K562 (cell line): ENCODE measurements at regions not wholly inside any gene's neighbourhood (a gene's known extent, or its start where the extent isn't known, plus 50 kb on each side); places are given as distances from the start of the nearest gene placed in this dataset.

Source experiments
- ATAC-seq: fragments of 200-7000 bp; cut with Tn5 transposase; 3 replicates; pipeline ENCODE4 v1.9.1; 2020; ENCODE audit warnings: moderate library complexity
- BruUV-seq: library from RNA; stranded (reverse); fragments of 400-500 nt; replicated peaks from 2 replicates; lab custom pipeline; 2021; lab: Mats Ljungman, UMichigan
- CTCF ChIA-PET: fragments of 300-600 bp; formaldehyde crosslinking; extraction: SDS; loops from one replicate; lab custom pipeline; 2021; ENCODE audit warnings: low intra/inter-chr PET ratio; lab: Yijun Ruan, JAX
- POLR2A ChIA-PET: fragments of 300-600, 350-650 bp; sonication (Branson Sonifier 250); formaldehyde crosslinking; extraction: SDS; loops from one replicate; lab custom pipeline; 2021; ENCODE audit warnings: antibody characterized with exemption, inconsistent platforms; lab: Yijun Ruan, JAX
- DNase-seq, 4 experiments: peaks; one replicate each; pipeline versions ENCODE4 v3.0.0 to v3.0.0-alpha.2; 2011 to 2018; ENCODE audit warnings: low spot score in 3 of 4, mixed read lengths in 3 of 4; ENCODE audit errors: extremely low read depth in 1 of 4
- FAIRE-seq: peaks from 2 replicates; lab custom pipeline; 2011; peaks lifted over from hg19 to GRCh38; lab: Jason Lieb, UNC
- H2AFZ ChIP-seq: 2 replicates; pipeline ENCODE4 v1.6.0; 2011; ENCODE audit warnings: low read depth, low read length, control low read depth, inconsistent platforms
- H3K27ac ChIP-seq: fragments of 200-600 bp; 3 replicates; pipeline ENCODE4 v1.8.0; 2011; ENCODE audit warnings: low read depth, mild to moderate bottlenecking, control low read depth, inconsistent platforms, low read length, moderate library complexity, mixed read lengths; ENCODE audit errors: extremely low read depth
- H3K27me3 ChIP-seq, 2 experiments: fragments of 300-600 bp in 1 of 2; 2 replicates in 1 of 2; 3 replicates in 1 of 2; pipeline versions ENCODE4 v1.6.0 to v1.8.0; 2011; ENCODE audit warnings: inconsistent platforms in 2 of 2, low read length in 2 of 2, mild to moderate bottlenecking in 1 of 2, mixed read lengths in 1 of 2, moderate library complexity in 1 of 2; ENCODE audit not compliant: control insufficient read depth in 2 of 2, insufficient read depth in 2 of 2
- H3K36me3 ChIP-seq: fragments of 300-600 bp; 3 replicates; pipeline ENCODE4 v1.8.0; 2011; ENCODE audit warnings: mild to moderate bottlenecking, low read length, inconsistent platforms; ENCODE audit not compliant: control insufficient read depth, insufficient read depth
- H3K4me1 ChIP-seq, 2 experiments: fragments of 200-600 bp in 1 of 2; replicated peaks in 1 of 2; 2 replicates in 1 of 2; 3 replicates in 1 of 2; pipeline versions ENCODE4 v1.5.1 to v1.8.0; 2011; ENCODE audit warnings: inconsistent platforms in 2 of 2, low read length in 2 of 2, mild to moderate bottlenecking in 1 of 2, mixed read lengths in 1 of 2, moderate library complexity in 1 of 2; ENCODE audit not compliant: control insufficient read depth in 2 of 2, insufficient read depth in 2 of 2
- H3K4me2 ChIP-seq: 2 replicates; pipeline ENCODE4 v1.6.1; 2011; ENCODE audit warnings: low read length, control low read depth, inconsistent platforms, mixed read lengths; ENCODE audit not compliant: insufficient read depth
- H3K4me3 ChIP-seq: fragments of 200-600 bp; sonication (generic), shearing (Covaris generic); 2 replicates; pipeline ENCODE4 v1.5.1; 2016; ENCODE audit warnings: control low read depth, inconsistent platforms
- H3K79me2 ChIP-seq: fragments of 200-600 bp; 3 replicates; pipeline ENCODE4 v1.8.0; 2011; ENCODE audit warnings: low read length, inconsistent platforms; ENCODE audit not compliant: control insufficient read depth, insufficient read depth
- H3K9ac ChIP-seq, 2 experiments: 2 replicates each; pipeline versions ENCODE4 v1.6.0 to v1.6.1; 2011; ENCODE audit warnings: low read depth in 2 of 2, low read length in 2 of 2, control low read depth in 1 of 2, inconsistent platforms in 1 of 2, mild to moderate bottlenecking in 1 of 2, mixed read lengths in 1 of 2; ENCODE audit not compliant: insufficient read depth in 1 of 2
- H3K9me1 ChIP-seq: one replicate; pipeline ENCODE4 v1.6.0; 2011; ENCODE audit warnings: inconsistent platforms, mild to moderate bottlenecking, low read length, moderate library complexity; ENCODE audit not compliant: control insufficient read depth, insufficient read depth
- H3K9me3 ChIP-seq: replicated peaks from 2 replicates; pipeline ENCODE4 v1.5.1; 2011; ENCODE audit warnings: low read depth, low read length, inconsistent platforms; ENCODE audit not compliant: control insufficient read depth, insufficient read depth
- H4K20me1 ChIP-seq: replicated peaks from 2 replicates; pipeline ENCODE4 v1.6.1; 2011; ENCODE audit warnings: low read length, inconsistent platforms, mixed read lengths; ENCODE audit not compliant: control insufficient read depth, insufficient read depth
- ATF6 ChIP-seq: sonication (generic); formaldehyde crosslinking; IDR thresholded peaks from 2 replicates; pipeline ENCODE4 v1.4.0; 2020; ENCODE audit warnings: mild to moderate bottlenecking, missing genetic modification reagents
- BRD9 ChIP-seq: fragments of 450-650 bp; IDR thresholded peaks from 2 replicates; pipeline ENCODE4 v1.6.1; 2018; ENCODE audit warnings: low read depth; ENCODE audit not compliant: partially characterized antibody
- EGR1 ChIP-seq: fragments of 450-650 bp; conservative IDR thresholded peaks from 2 replicates; pipeline ENCODE4 v1.6.1; 2017; ENCODE audit warnings: mild to moderate bottlenecking
- FIP1L1 ChIP-seq: fragments of 200-400 bp; formaldehyde crosslinking; IDR thresholded peaks from 2 replicates; pipeline ENCODE4 v1.6.1; 2018; ENCODE audit warnings: mild to moderate bottlenecking, low read depth, low read length; ENCODE audit not compliant: poor library complexity, severe bottlenecking
- FUS ChIP-seq: fragments of 200-400 bp; formaldehyde crosslinking; optimal IDR thresholded peaks from 2 replicates; pipeline ENCODE3; 2017; ENCODE audit warnings: low read depth, low read length
- IRF1 ChIP-seq: sonication (generic); formaldehyde crosslinking; IDR thresholded peaks from 2 replicates; pipeline ENCODE4 v1.8.0; 2022; ENCODE audit warnings: missing genetic modification reagents, mild to moderate bottlenecking, borderline replicate concordance
- MEF2D ChIP-seq: conservative IDR thresholded peaks from 2 replicates; pipeline ENCODE4 v1.6.1; 2016; ENCODE audit warnings: low read depth, missing genetic modification characterization, missing compliant biosample characterization
- POLR2AphosphoS5 ChIP-seq: IDR thresholded peaks from 2 replicates; pipeline ENCODE4 v1.6.1; 2011; ENCODE audit warnings: mild to moderate bottlenecking, low read depth, low read length, moderate library complexity; ENCODE audit not compliant: control insufficient read depth, insufficient read depth
- RFX5 ChIP-seq: IDR thresholded peaks from 2 replicates; pipeline ENCODE4 v1.6.1; 2011; ENCODE audit warnings: low read depth, mild to moderate bottlenecking, improper control_type of control experiment, low read length
- SMAD3 ChIP-seq: fragments of 450-650 bp; formaldehyde crosslinking; conservative IDR thresholded peaks from 2 replicates; pipeline ENCODE4 v1.4.0; 2020; ENCODE audit warnings: mild to moderate bottlenecking
- SMARCC2 ChIP-seq: fragments of 450-650 bp; IDR thresholded peaks from 2 replicates; pipeline ENCODE4 v1.6.1; 2017; ENCODE audit warnings: antibody characterized with exemption, moderate library complexity, mild to moderate bottlenecking, low read depth
- SMARCE1 ChIP-seq: fragments of 450-650 bp; IDR thresholded peaks from 2 replicates; pipeline ENCODE4 v1.7.1; 2016; ENCODE audit warnings: mild to moderate bottlenecking
- STAT6 ChIP-seq: sonication (generic); formaldehyde crosslinking; IDR thresholded peaks from 2 replicates; pipeline ENCODE4 v1.8.1; 2023; ENCODE audit warnings: mild to moderate bottlenecking, missing genetic modification reagents
- TCFL5 ChIP-seq: fragments of 250-450 bp; sonication (Bioruptor Pico); conservative IDR thresholded peaks from 2 replicates; pipeline ENCODE4 v1.6.1; 2021; ENCODE audit warnings: mild to moderate bottlenecking, moderate library complexity, matching md5 sums
- WHSC1 ChIP-seq: IDR thresholded peaks from one replicate; pipeline ENCODE4 v1.6.1; 2012; ENCODE audit warnings: low read length, control low read depth, inconsistent platforms
- ZNF217 ChIP-seq: sonication (generic); formaldehyde crosslinking; IDR thresholded peaks from 2 replicates; pipeline ENCODE4 v1.8.0; 2022; ENCODE audit warnings: mild to moderate bottlenecking, missing genetic modification reagents
- ZNF282 ChIP-seq: sonication (generic); formaldehyde crosslinking; IDR thresholded peaks from 2 replicates; pipeline ENCODE4 v1.8.1; 2023; ENCODE audit warnings: missing genetic modification reagents
- ZNF398 ChIP-seq: fragments of 250-450 bp; sonication (Bioruptor Pico); IDR thresholded peaks from 2 replicates; pipeline ENCODE4 v1.8.0; 2021; ENCODE audit warnings: moderate library complexity, mild to moderate bottlenecking, inconsistent platforms
- WGBS: fragments of 100-300 bp; shearing (Covaris generic); methylation state at CpG from one replicate; pipeline ENCODE4 v1.1.6; 2016; ENCODE audit warnings: low coverage, mixed read lengths; ENCODE audit not compliant: insufficient coverage; ENCODE audit errors: missing lambda C conversion rate; 5-methylcytosine and 5-hydroxymethylcytosine counted together
- in situ Hi-C: fragments of 300-500 bp; cut with MboI; formaldehyde crosslinking; loops from 4 replicates; pipeline ENCODE4 v1.15.0; 2018; ENCODE audit warnings: inconsistent platforms, mixed read lengths
- intact Hi-C: fragments of 100-400 bp; cut with micrococcal nuclease; formaldehyde crosslinking; loops from 2 replicates; pipeline ENCODE4 v1.14.2; 2022

- no peak for DNase-seq
- no peak overlapping the region for H3K27ac ChIP-seq
- H3K9me1 ChIP-seq: no peaks in the 10 kb centered on the region
- H2AFZ ChIP-seq: no peak overlapping the region
- FAIRE-seq: no peak
- no peaks in the 10 kb centered on the region for H3K9me3 ChIP-seq
- CTCF ChIA-PET: no interaction called here
- POLR2A ChIA-PET: no interaction called here
- in situ Hi-C loops: no loop called here
- no peaks in the 10 kb centered on the region for H3K79me2 ChIP-seq
- no peaks in the 10 kb centered on the region for H3K27me3 ChIP-seq
- no peak overlapping the region for H3K4me3 ChIP-seq
- no peaks in the 10 kb centered on the region for H3K4me1 ChIP-seq
- no peaks in the 10 kb centered on the region for H4K20me1 ChIP-seq
- BruUV-seq: no TSS peak
- no peak overlapping the region for H3K9ac ChIP-seq
- 0% methylated on average over 2 of the region's 2 CpGs for whole genome bisulfite sequencing
- intact Hi-C loops: no loop called here
- H3K4me2 ChIP-seq: no peak overlapping the region
- ATAC-seq: no peak
- H3K36me3 ChIP-seq: no peaks in the 10 kb centered on the region
- TF ChIP-seq TCFL5 (CRISPR knock-in tag) (no peak), WHSC1 (no peak), FUS (no peak), EGR1 (no peak), ATF6 (CRISPR knock-in tag) (no peak), ZNF398 (CRISPR knock-in tag) (no peak), STAT6 (CRISPR knock-in tag) (no peak), SMARCE1 (no peak), MEF2D (tag) (no peak), IRF1 (CRISPR knock-in tag) (no peak), SMARCC2 (no peak), ZNF282 (CRISPR knock-in tag) (no peak), FIP1L1 (no peak), BRD9 (no peak), ZNF217 (CRISPR knock-in tag) (no peak), SMAD3 (CRISPR knock-in tag) (no peak), RFX5 (no peak), POLR2AphosphoS5 (no peak)
Measured at GRCh38 chr11:115950660-115951059, 446.4 kb upstream of the CADM1 start.
